Fibroblast of lung (primary cell): ENCODE measurements at regions not wholly inside any gene's neighbourhood (a gene's known extent, or its start where the extent isn't known, plus 50 kb on each side); places are given as distances from the start of the nearest gene placed in this dataset.
A peak's percentile ranks its signal among the peaks of the same experiment; 100 is the strongest.

Experiments
- DNase-seq, 2 donors: peaks; one replicate each; pipeline versions ENCODE4 v3.0.0 to v3.0.0-alpha.2; 2010; ENCODE audit warnings: low read depth in 2 of 2
- H2AFZ ChIP-seq: 2 replicates; pipeline ENCODE4 v1.5.1; 2012; ENCODE audit warnings: low read length, control low read depth, inconsistent platforms
- H3K27ac ChIP-seq: 2 replicates; pipeline ENCODE4 v1.5.1; 2011; ENCODE audit warnings: low read length, control low read depth; ENCODE audit not compliant: insufficient read depth
- H3K27me3 ChIP-seq: 2 replicates; pipeline ENCODE4 v1.5.1; 2011; ENCODE audit warnings: mild to moderate bottlenecking, low read length; ENCODE audit not compliant: control insufficient read depth, insufficient read depth
- H3K36me3 ChIP-seq: 2 replicates; pipeline ENCODE4 v1.5.1; 2011; ENCODE audit warnings: low read length; ENCODE audit not compliant: control insufficient read depth, insufficient read depth
- H3K4me1 ChIP-seq: 2 replicates; pipeline ENCODE4 v1.5.1; 2011; ENCODE audit warnings: low read length; ENCODE audit not compliant: control insufficient read depth, insufficient read depth; ENCODE audit errors: extremely low read depth
- H3K4me2 ChIP-seq: 2 replicates; pipeline ENCODE4 v1.5.1; 2011; ENCODE audit warnings: low read length, control low read depth; ENCODE audit not compliant: insufficient read depth; ENCODE audit errors: extremely low read depth
- H3K4me3 ChIP-seq, 4 experiments: fragments of 200-600 bp in 1 of 4; sonication (generic) in 1 of 4; replicated peaks in 1 of 4; 2 replicates each; pipeline ENCODE4 v1.5.1; 2011 to 2016; ENCODE audit warnings: low read length in 4 of 4, low read depth in 3 of 4, mild to moderate bottlenecking in 3 of 4, control low read depth in 2 of 4, inconsistent platforms in 1 of 4, mixed read lengths in 1 of 4; ENCODE audit not compliant: insufficient read depth in 1 of 4; ENCODE audit errors: control extremely low read depth in 1 of 4
- H3K79me2 ChIP-seq: 2 replicates; pipeline ENCODE4 v1.5.1; 2012; ENCODE audit warnings: mild to moderate bottlenecking, low read length, inconsistent platforms; ENCODE audit not compliant: control insufficient read depth, insufficient read depth
- H3K9ac ChIP-seq: 2 replicates; pipeline ENCODE4 v1.5.1; 2011; ENCODE audit warnings: mild to moderate bottlenecking, low read length, control low read depth; ENCODE audit not compliant: insufficient read depth
- H3K9me3 ChIP-seq: 2 replicates; pipeline ENCODE4 v1.5.1; 2012; ENCODE audit warnings: low read depth, low read length; ENCODE audit not compliant: control insufficient read depth, insufficient read depth
- H4K20me1 ChIP-seq: 2 replicates; pipeline ENCODE4 v1.5.1; 2011; ENCODE audit warnings: low read length; ENCODE audit not compliant: control insufficient read depth, insufficient read depth; ENCODE audit errors: extremely low read depth
- EZH2 ChIP-seq: IDR thresholded peaks from 2 replicates; pipeline ENCODE4 v1.5.1; 2012; ENCODE audit warnings: low read length, control low read depth, mild to moderate bottlenecking; ENCODE audit errors: missing control alignments
- TF ChIP-seq, protein P1 (sequence below), 2 donors: IDR thresholded peaks in 1 of 2; conservative IDR thresholded peaks in 1 of 2; 1 replicate in 1 of 2; 2 replicates in 1 of 2; pipeline ENCODE4 v1.5.1; 2011 to 2012; ENCODE audit warnings: low read length in 2 of 2, control low read depth in 1 of 2, inconsistent platforms in 1 of 2, low read depth in 1 of 2, mild to moderate bottlenecking in 1 of 2

DNA sequence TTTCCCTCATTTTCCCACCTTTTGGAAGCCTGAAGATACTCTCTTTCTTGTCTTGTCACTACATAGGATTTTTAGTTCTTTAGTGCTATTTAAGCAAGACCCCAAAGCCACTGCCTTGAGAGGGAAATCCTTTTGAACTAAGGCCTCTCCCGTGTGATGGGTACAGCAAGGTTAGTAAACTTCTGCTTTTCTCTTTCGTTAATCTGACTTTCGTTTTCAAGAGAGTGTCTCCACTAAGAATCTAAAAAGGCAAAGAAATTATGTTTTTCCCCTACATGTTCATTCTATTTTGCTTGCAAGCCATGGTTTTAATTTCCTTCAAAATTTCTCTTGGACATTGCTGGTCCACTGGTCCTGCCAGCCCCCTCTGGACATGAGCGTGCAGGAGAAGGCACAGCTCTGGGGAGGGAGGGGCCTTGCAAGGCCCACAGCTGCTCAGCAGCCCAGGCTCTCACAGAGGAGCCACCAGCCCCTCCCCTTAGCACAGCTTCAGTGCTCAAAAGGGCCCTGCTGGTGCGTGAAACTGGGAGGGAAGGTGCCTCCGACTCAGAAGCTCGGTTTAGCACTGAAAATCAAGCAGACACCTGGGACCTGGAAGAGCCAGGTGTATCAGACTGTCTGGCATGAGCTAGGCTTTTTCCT, 210.9 kb upstream of the GALNT2 start:
- Histone ChIP-seq H4K20me1 (no peaks in the 10 kb centered on the region), H3K9me3 (no peaks in the 10 kb centered on the region), H3K4me2 (no peak overlapping the region), H2AFZ (no peak overlapping the region), H3K4me1 (no peaks in the 10 kb centered on the region), H3K9ac (no peak overlapping the region), H3K27me3 (no peaks in the 10 kb centered on the region), H3K27ac (no peak overlapping the region), H3K36me3 (no peaks in the 10 kb centered on the region), H3K4me3 (peak overlapping the region in 1 of 4 experiments; percentile 18), H3K79me2 (no peaks in the 10 kb centered on the region)
- TF ChIP-seq, protein P1, sequence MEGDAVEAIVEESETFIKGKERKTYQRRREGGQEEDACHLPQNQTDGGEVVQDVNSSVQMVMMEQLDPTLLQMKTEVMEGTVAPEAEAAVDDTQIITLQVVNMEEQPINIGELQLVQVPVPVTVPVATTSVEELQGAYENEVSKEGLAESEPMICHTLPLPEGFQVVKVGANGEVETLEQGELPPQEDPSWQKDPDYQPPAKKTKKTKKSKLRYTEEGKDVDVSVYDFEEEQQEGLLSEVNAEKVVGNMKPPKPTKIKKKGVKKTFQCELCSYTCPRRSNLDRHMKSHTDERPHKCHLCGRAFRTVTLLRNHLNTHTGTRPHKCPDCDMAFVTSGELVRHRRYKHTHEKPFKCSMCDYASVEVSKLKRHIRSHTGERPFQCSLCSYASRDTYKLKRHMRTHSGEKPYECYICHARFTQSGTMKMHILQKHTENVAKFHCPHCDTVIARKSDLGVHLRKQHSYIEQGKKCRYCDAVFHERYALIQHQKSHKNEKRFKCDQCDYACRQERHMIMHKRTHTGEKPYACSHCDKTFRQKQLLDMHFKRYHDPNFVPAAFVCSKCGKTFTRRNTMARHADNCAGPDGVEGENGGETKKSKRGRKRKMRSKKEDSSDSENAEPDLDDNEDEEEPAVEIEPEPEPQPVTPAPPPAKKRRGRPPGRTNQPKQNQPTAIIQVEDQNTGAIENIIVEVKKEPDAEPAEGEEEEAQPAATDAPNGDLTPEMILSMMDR (conservative IDR thresholded peaks at IDR 0.05 in 1 of 2, IDR thresholded peaks at IDR 0.05 in 1 of 2; ENCODE audit: low read depth in 1 of 2, low read length in 2 of 2), result no peak
- no peak for TF ChIP-seq EZH2
- DNase-seq, result no peak

DNA sequence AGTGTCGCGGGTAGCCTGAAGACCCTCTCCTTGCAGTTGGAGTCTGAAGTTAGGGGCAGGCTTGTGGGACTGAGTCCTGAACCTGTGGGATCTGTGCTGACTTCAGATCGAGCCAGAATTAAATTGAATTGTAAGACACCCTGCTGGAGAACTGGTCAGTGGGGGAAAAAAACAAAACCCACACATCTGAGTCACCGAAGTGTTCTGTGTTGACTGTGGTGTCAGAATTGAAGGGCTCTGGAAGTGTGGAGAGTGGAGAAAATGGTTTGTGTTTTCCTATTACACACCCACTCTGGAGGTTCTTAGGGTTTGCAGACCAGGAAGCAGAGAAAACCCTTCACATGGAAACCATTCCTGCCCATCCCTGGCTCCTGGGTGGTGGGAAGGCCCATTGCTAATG, 209.5 kb upstream of the GALNT2 start:
- Histone ChIP-seq H3K36me3 (no peaks in the 10 kb centered on the region), H3K9me3 (no peaks in the 10 kb centered on the region), H3K27ac (no peak overlapping the region), H3K27me3 (no peaks in the 10 kb centered on the region), H3K79me2 (no peaks in the 10 kb centered on the region), H3K4me2 (no peak overlapping the region), H3K9ac (no peak overlapping the region), H3K4me3 (no peak overlapping the region), H4K20me1 (no peaks in the 10 kb centered on the region), H3K4me1 (no peaks in the 10 kb centered on the region), H2AFZ (no peak overlapping the region)
- TF ChIP-seq, protein P1 (conservative IDR thresholded peaks at IDR 0.05 in 1 of 2, IDR thresholded peaks at IDR 0.05 in 1 of 2; ENCODE audit: low read depth in 1 of 2, low read length in 2 of 2), result no peak
- TF ChIP-seq EZH2, result no peak
- peak in 1 of 2 donors; percentile 42 for DNase-seq

DNA sequence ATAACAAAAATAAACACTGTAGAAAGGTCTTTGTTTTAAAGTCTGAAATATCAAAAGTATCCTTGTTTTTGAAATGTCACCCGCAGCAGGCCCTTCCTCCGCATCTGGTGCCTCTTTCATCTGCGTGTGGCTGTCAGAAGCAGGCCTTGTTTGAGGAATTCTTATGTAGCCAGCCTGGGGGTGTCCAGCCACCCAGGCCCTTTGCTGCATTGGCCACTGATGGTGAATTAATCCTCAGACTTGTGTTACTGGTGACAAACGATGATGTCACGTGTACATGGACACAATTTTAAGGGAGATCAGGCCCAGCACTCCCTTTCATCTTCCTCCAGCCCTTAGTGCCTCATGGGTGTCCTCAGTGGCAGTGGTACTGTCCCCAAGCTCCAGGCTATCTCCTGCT, 208.0 kb upstream of the GALNT2 start:
- Histone ChIP-seq H2AFZ (no peak overlapping the region), H3K9ac (no peak overlapping the region), H3K4me2 (no peak overlapping the region), H3K27ac (no peak overlapping the region), H3K9me3 (no peaks in the 10 kb centered on the region), H3K27me3 (no peaks in the 10 kb centered on the region), H3K4me3 (no peak overlapping the region), H3K4me1 (no peaks in the 10 kb centered on the region), H3K79me2 (no peaks in the 10 kb centered on the region), H3K36me3 (no peaks in the 10 kb centered on the region), H4K20me1 (no peaks in the 10 kb centered on the region)
- TF ChIP-seq, protein P1 (conservative IDR thresholded peaks at IDR 0.05 in 1 of 2, IDR thresholded peaks at IDR 0.05 in 1 of 2; ENCODE audit: low read depth in 1 of 2, low read length in 2 of 2), result no peak
- no peak for TF ChIP-seq EZH2
- DNase-seq, result no peak
